Tibial nerve (tissue), 3 donors: ENCODE measurements at regions not wholly inside any gene's neighbourhood (a gene's known extent, or its start where the extent isn't known, plus 50 kb on each side); places are given as distances from the start of the nearest gene placed in this dataset.

Experiments
- POLR2A ChIP-seq, 2 donors: fragments of 450-650 bp; IDR thresholded peaks; one replicate each; pipeline ENCODE4 v1.6.1; 2017; ENCODE audit warnings: antibody characterized with exemption in 2 of 2, mild to moderate bottlenecking in 2 of 2, moderate library complexity in 2 of 2
- TF ChIP-seq, protein P1 (sequence below), 5 experiments: fragments of 200-600 bp in 3 of 5; fragments of 450-650 bp in 2 of 5; sonication (generic) in 3 of 5; IDR thresholded peaks; one replicate each; pipeline ENCODE4 v1.5.1; 2016 to 2019; ENCODE audit warnings: antibody characterized with exemption in 5 of 5, mild to moderate bottlenecking in 3 of 5, moderate library complexity in 2 of 5

DNA sequence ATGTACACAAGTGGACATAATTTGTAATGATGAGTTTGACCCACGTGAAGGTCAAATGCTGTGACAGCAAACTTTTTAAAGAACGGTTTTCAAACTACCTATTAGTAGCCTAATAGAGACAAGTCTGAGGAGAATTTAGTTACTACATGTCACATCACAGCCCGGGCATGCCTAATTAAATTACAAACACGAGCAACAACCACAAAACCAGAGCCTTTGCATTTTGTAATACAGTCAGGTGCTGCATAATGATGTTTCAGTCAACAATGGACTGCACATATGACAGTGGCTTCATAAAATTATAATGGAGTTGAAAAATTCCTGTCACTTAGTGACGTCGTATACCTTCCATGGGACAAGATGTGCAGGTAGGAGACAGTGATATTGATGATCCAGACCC lies 274.5 kb downstream of the DACT1 start:
- TF ChIP-seq, protein P1, sequence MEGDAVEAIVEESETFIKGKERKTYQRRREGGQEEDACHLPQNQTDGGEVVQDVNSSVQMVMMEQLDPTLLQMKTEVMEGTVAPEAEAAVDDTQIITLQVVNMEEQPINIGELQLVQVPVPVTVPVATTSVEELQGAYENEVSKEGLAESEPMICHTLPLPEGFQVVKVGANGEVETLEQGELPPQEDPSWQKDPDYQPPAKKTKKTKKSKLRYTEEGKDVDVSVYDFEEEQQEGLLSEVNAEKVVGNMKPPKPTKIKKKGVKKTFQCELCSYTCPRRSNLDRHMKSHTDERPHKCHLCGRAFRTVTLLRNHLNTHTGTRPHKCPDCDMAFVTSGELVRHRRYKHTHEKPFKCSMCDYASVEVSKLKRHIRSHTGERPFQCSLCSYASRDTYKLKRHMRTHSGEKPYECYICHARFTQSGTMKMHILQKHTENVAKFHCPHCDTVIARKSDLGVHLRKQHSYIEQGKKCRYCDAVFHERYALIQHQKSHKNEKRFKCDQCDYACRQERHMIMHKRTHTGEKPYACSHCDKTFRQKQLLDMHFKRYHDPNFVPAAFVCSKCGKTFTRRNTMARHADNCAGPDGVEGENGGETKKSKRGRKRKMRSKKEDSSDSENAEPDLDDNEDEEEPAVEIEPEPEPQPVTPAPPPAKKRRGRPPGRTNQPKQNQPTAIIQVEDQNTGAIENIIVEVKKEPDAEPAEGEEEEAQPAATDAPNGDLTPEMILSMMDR (IDR thresholded peaks at IDR 0.05), result no peak
- no peak for TF ChIP-seq POLR2A (IDR thresholded peaks at IDR 0.05)
